ENCODE measurements at regions not wholly inside any gene's neighbourhood (a gene's known extent, or its start where the extent isn't known, plus 50 kb on each side); places are given as distances from the start of the nearest gene placed in this dataset.

DNA sequence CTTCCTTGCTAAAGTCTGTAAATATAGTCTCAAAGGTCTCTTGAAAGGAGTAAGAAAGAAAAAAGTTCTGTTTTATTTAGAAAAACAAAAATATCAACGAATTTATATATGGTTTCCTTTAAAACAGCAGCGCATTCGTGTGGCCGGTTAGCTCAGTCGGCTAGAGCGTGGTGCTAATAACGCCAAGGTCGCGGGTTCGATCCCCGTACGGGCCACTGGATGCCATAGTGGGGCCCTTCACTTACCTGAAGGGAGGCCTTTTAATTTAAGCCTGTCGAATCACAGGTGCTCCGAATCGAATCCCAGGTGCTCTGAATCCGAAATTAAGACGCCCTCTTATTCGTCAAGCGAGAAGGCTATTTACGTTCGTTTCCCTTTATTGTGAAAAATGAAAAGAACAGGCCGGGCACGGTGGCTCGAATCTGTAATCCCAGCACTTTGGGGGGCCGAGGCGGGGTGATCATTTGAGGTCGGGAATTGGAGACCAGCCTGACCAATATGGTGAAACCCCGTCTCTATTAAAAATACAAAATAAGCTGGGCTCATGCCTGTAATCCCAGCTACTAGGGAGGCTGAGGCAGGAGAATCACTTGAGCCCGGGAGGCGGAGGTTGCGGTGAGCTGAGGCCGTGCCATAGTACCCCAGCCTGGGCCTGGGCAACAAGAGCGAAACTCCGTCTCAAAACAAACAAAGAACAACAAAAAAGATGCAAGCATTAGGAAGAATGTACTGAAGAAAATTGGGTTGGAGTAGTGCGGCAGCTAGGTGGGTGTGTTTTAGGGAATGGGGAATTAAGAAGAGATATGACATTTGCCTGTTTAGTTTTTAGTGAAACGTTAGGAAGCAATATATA, 195.8 kb upstream of the ZNF184 start (continued):
- TF ChIP-seq, protein P1, sequence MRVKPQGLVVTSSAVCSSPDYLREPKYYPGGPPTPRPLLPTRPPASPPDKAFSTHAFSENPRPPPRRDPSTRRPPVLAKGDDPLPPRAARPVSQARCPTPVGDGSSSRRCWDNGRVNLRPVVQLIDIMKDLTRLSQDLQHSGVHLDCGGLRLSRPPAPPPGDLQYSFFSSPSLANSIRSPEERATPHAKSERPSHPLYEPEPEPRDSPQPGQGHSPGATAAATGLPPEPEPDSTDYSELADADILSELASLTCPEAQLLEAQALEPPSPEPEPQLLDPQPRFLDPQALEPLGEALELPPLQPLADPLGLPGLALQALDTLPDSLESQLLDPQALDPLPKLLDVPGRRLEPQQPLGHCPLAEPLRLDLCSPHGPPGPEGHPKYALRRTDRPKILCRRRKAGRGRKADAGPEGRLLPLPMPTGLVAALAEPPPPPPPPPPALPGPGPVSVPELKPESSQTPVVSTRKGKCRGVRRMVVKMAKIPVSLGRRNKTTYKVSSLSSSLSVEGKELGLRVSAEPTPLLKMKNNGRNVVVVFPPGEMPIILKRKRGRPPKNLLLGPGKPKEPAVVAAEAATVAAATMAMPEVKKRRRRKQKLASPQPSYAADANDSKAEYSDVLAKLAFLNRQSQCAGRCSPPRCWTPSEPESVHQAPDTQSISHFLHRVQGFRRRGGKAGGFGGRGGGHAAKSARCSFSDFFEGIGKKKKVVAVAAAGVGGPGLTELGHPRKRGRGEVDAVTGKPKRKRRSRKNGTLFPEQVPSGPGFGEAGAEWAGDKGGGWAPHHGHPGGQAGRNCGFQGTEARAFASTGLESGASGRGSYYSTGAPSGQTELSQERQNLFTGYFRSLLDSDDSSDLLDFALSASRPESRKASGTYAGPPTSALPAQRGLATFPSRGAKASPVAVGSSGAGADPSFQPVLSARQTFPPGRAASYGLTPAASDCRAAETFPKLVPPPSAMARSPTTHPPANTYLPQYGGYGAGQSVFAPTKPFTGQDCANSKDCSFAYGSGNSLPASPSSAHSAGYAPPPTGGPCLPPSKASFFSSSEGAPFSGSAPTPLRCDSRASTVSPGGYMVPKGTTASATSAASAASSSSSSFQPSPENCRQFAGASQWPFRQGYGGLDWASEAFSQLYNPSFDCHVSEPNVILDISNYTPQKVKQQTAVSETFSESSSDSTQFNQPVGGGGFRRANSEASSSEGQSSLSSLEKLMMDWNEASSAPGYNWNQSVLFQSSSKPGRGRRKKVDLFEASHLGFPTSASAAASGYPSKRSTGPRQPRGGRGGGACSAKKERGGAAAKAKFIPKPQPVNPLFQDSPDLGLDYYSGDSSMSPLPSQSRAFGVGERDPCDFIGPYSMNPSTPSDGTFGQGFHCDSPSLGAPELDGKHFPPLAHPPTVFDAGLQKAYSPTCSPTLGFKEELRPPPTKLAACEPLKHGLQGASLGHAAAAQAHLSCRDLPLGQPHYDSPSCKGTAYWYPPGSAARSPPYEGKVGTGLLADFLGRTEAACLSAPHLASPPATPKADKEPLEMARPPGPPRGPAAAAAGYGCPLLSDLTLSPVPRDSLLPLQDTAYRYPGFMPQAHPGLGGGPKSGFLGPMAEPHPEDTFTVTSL (CRISPR knock-in tag; IDR thresholded peaks at IDR 0.05; ENCODE audit: borderline replicate concordance) = no peak
- peak; percentile 41; the same call in 1 of the 2 replicates for TF ChIP-seq KAT8 (CRISPR knock-in tag; IDR thresholded peaks at IDR 0.05)
- no peak for TF ChIP-seq ZNF724P (CRISPR knock-in tag; IDR thresholded peaks at IDR 0.05; ENCODE audit: borderline replicate concordance)
- TF ChIP-seq ZNF75D (CRISPR knock-in tag; IDR thresholded peaks at IDR 0.05; ENCODE audit: borderline replicate concordance) = no peak; the same call in 1 of the 2 replicates
- no peak for TF ChIP-seq EZH2 (conservative IDR thresholded peaks at IDR 0.05; ENCODE audit: low read depth, low read length)
- TF ChIP-seq CBFB (CRISPR knock-in tag; IDR thresholded peaks at IDR 0.05) = no peak
- TF ChIP-seq ZNF644 (CRISPR knock-in tag; IDR thresholded peaks at IDR 0.05; ENCODE audit: low read depth) = peak; percentile 32; the same call in 1 of the 2 replicates
- no peak for TF ChIP-seq NFRKB (IDR thresholded peaks at IDR 0.05)
- no peak for TF ChIP-seq NCOA2 (CRISPR knock-in tag; IDR thresholded peaks at IDR 0.05)
- TF ChIP-seq RXRB (CRISPR knock-in tag; IDR thresholded peaks at IDR 0.05; ENCODE audit: borderline replicate concordance) = peak; percentile 38; the same call in 1 of the 2 replicates
- peak; percentile 27 for TF ChIP-seq TEAD3 (CRISPR knock-in tag; optimal IDR thresholded peaks at IDR 0.05; ENCODE audit: borderline replicate concordance)
- no peak for TF ChIP-seq RBM39 (IDR thresholded peaks at IDR 0.05; ENCODE audit: low read depth, low read length, poor library complexity, severe bottlenecking)
- peak; percentile 49; the same call in 1 of the 2 replicates for TF ChIP-seq IRF2 (CRISPR knock-in tag; IDR thresholded peaks at IDR 0.05)
- TF ChIP-seq ZKSCAN8 (CRISPR knock-in tag; IDR thresholded peaks at IDR 0.05; ENCODE audit: borderline replicate concordance) = no peak
- TF ChIP-seq ZNF331 (CRISPR knock-in tag; IDR thresholded peaks at IDR 0.05) = peak; percentile 72
- TF ChIP-seq ZNF382 (CRISPR knock-in tag; IDR thresholded peaks at IDR 0.05; ENCODE audit: borderline replicate concordance) = no peak
- TF ChIP-seq ZFP37 (CRISPR knock-in tag; IDR thresholded peaks at IDR 0.05; ENCODE audit: borderline replicate concordance) = 0 out of 2 replicates have a peak, but pooled peaks have one; percentile 69
- TF ChIP-seq CEBPG (CRISPR knock-in tag; IDR thresholded peaks at IDR 0.05) = peak; percentile 29
- no peak for TF ChIP-seq RELA (CRISPR knock-in tag; IDR thresholded peaks at IDR 0.05)
- TF ChIP-seq FOXA3 (CRISPR knock-in tag; IDR thresholded peaks at IDR 0.05) = peak; percentile 40; the same call in 1 of the 2 replicates
- no peak for TF ChIP-seq KMT2A (CRISPR knock-in tag; IDR thresholded peaks at IDR 0.05)
- 0 out of 2 replicates have a peak, but pooled peaks have one; percentile 47 for TF ChIP-seq WIZ (CRISPR knock-in tag; IDR thresholded peaks at IDR 0.05)
- TF ChIP-seq, protein P2, sequence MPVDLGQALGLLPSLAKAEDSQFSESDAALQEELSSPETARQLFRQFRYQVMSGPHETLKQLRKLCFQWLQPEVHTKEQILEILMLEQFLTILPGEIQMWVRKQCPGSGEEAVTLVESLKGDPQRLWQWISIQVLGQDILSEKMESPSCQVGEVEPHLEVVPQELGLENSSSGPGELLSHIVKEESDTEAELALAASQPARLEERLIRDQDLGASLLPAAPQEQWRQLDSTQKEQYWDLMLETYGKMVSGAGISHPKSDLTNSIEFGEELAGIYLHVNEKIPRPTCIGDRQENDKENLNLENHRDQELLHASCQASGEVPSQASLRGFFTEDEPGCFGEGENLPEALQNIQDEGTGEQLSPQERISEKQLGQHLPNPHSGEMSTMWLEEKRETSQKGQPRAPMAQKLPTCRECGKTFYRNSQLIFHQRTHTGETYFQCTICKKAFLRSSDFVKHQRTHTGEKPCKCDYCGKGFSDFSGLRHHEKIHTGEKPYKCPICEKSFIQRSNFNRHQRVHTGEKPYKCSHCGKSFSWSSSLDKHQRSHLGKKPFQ (CRISPR knock-in tag; IDR thresholded peaks at IDR 0.05; ENCODE audit: insufficient replicate concordance) = no peak
- no peak for TF ChIP-seq NONO (IDR thresholded peaks at IDR 0.05)
- peak; percentile 35; the same call in 1 of the 2 replicates for TF ChIP-seq NONO (CRISPR knock-in tag; conservative IDR thresholded peaks at IDR 0.05)
- no peak for TF ChIP-seq FOXP1 (IDR thresholded peaks at IDR 0.05)
- TF ChIP-seq FOXP1 (CRISPR knock-in tag; IDR thresholded peaks at IDR 0.05) = no peak

All from HepG2 (cell line).